H1 (cell line): ENCODE measurements at regions not wholly inside any gene's neighbourhood (a gene's known extent, or its start where the extent isn't known, plus 50 kb on each side); places are given as distances from the start of the nearest gene placed in this dataset.

ENCODE experiments used
- CTCF ChIA-PET: fragments of 300-600 bp; sonication (Branson Sonifier 250); formaldehyde crosslinking; loops from one replicate; lab custom pipeline; 2021; ENCODE audit not compliant: partially characterized antibody; lab: Charles Lee
- POLR2A ChIA-PET: fragments of 300-600 bp; sonication (Branson Sonifier 250); formaldehyde crosslinking; loops from one replicate; lab custom pipeline; 2021; ENCODE audit warnings: inconsistent platforms; ENCODE audit not compliant: partially characterized antibody; lab: Charles Lee
- DNase-seq, 2 experiments: peaks; one replicate each; pipeline versions ENCODE4 v3.0.0 to v3.0.0-alpha.2; 2010 to 2022; ENCODE audit warnings: low spot score in 2 of 2, low read depth in 1 of 2, mixed read lengths in 1 of 2
- FAIRE-seq: peaks from 2 replicates; lab custom pipeline; 2011; peaks lifted over from hg19 to GRCh38; lab: Jason Lieb, UNC
- H2AFZ ChIP-seq: 2 replicates; pipeline ENCODE4 v1.8.1; 2012; ENCODE audit warnings: low read length, inconsistent platforms
- H2AK5ac ChIP-seq: 2 replicates; pipeline ENCODE4 v1.6.1; 2013; ENCODE audit warnings: low read depth, low read length
- H2BK120ac ChIP-seq: replicated peaks from 2 replicates; pipeline ENCODE3; 2013; ENCODE audit warnings: low read depth, low read length, inconsistent platforms
- H2BK12ac ChIP-seq: 2 replicates; pipeline ENCODE4 v1.6.1; 2013; ENCODE audit warnings: low read depth, low read length
- H2BK15ac ChIP-seq: 2 replicates; pipeline ENCODE4 v1.6.1; 2013; ENCODE audit warnings: low read length
- H2BK20ac ChIP-seq: 2 replicates; pipeline ENCODE4 v1.6.1; 2013; ENCODE audit warnings: low read length
- H2BK5ac ChIP-seq: 2 replicates; pipeline ENCODE4 v1.6.1; 2013; ENCODE audit warnings: low read depth, low read length
- H3K14ac ChIP-seq: 2 replicates; pipeline ENCODE4 v1.6.1; 2013; ENCODE audit warnings: inconsistent platforms; ENCODE audit not compliant: insufficient read length
- H3K18ac ChIP-seq: 2 replicates; pipeline ENCODE4 v1.6.1; 2013; ENCODE audit warnings: low read length; ENCODE audit errors: extremely low read depth
- H3K23ac ChIP-seq: 2 replicates; pipeline ENCODE4 v1.6.1; 2013; ENCODE audit warnings: inconsistent platforms; ENCODE audit not compliant: insufficient read length
- H3K23me2 ChIP-seq: 2 replicates; pipeline ENCODE4 v1.6.1; 2013; ENCODE audit warnings: low read depth, low read length
- H3K27ac ChIP-seq: 2 replicates; pipeline ENCODE4 v1.6.1; 2011; ENCODE audit warnings: low read depth, low read length, inconsistent platforms
- H3K27me3 ChIP-seq, 4 experiments: replicated peaks in 1 of 4; 1 replicate in 1 of 4; 2 replicates in 3 of 4; pipeline versions ENCODE4 v1.6.1 to v1.8.1; 2011 to 2013; ENCODE audit warnings: low read length in 3 of 4, mild to moderate bottlenecking in 3 of 4, inconsistent platforms in 2 of 4, mixed read lengths in 2 of 4, moderate library complexity in 1 of 4; ENCODE audit not compliant: control insufficient read depth in 3 of 4, insufficient read depth in 3 of 4; ENCODE audit errors: extremely low read depth in 1 of 4
- H3K36me3 ChIP-seq, 4 experiments: 2 replicates each; pipeline versions ENCODE4 v1.6.1 to v1.8.1; 2011 to 2013; ENCODE audit warnings: mild to moderate bottlenecking in 4 of 4, low read length in 3 of 4, moderate library complexity in 2 of 4, control low read depth in 1 of 4, inconsistent platforms in 1 of 4; ENCODE audit not compliant: insufficient read depth in 4 of 4, control insufficient read depth in 2 of 4
- H3K4ac ChIP-seq: replicated peaks from 2 replicates; pipeline ENCODE3; 2013; ENCODE audit warnings: low read length, low read depth, mixed read lengths, inconsistent platforms; ENCODE audit not compliant: insufficient read length
- H3K4me1 ChIP-seq, 4 experiments: replicated peaks in 1 of 4; 1 replicate in 1 of 4; 2 replicates in 3 of 4; pipeline versions ENCODE4 v1.6.1 to v1.8.1; 2011 to 2013; ENCODE audit warnings: low read length in 3 of 4, inconsistent platforms in 2 of 4, mixed read lengths in 1 of 4; ENCODE audit not compliant: insufficient read depth in 4 of 4, control insufficient read depth in 3 of 4
- H3K4me2 ChIP-seq, 2 experiments: 2 replicates each; pipeline versions ENCODE4 v1.6.1 to v1.8.1; 2011 to 2013; ENCODE audit warnings: low read depth in 2 of 2, low read length in 2 of 2, control low read depth in 1 of 2, inconsistent platforms in 1 of 2, mild to moderate bottlenecking in 1 of 2; ENCODE audit not compliant: insufficient read depth in 1 of 2
- H3K4me3 ChIP-seq, 4 experiments: fragments of 200-600, 300-600 bp in 1 of 4; sonication (generic), shearing (Covaris generic), sonication (Bioruptor Twin) in 1 of 4; 2 replicates each; pipeline versions ENCODE4 v1.5.1 to v1.8.1; 2011 to 2016; ENCODE audit warnings: low read length in 4 of 4, low read depth in 3 of 4, control low read depth in 2 of 4, inconsistent platforms in 2 of 4, mild to moderate bottlenecking in 2 of 4, mixed read lengths in 1 of 4, moderate library complexity in 1 of 4; ENCODE audit not compliant: insufficient read depth in 2 of 4; ENCODE audit errors: extremely low read depth in 1 of 4
- H3K56ac ChIP-seq: replicated peaks from 2 replicates; pipeline ENCODE3; 2013; ENCODE audit warnings: low read depth, mild to moderate bottlenecking, mixed read lengths, low read length, inconsistent platforms; ENCODE audit not compliant: insufficient read length
- H3K79me1 ChIP-seq: 2 replicates; pipeline ENCODE4 v1.6.1; 2013; ENCODE audit warnings: low read depth, low read length, control low read depth
- H3K79me2 ChIP-seq, 2 experiments: 2 replicates each; pipeline versions ENCODE4 v1.6.1 to v1.8.1; 2012 to 2013; ENCODE audit warnings: low read length in 2 of 2, mild to moderate bottlenecking in 2 of 2, inconsistent platforms in 1 of 2; ENCODE audit not compliant: insufficient read depth in 2 of 2, control insufficient read depth in 1 of 2
- H3K9ac ChIP-seq, 4 experiments: replicated peaks in 1 of 4; 1 replicate in 1 of 4; 2 replicates in 3 of 4; pipeline versions ENCODE4 v1.6.1 to v1.8.1; 2011 to 2013; ENCODE audit warnings: low read depth in 3 of 4, low read length in 3 of 4, control low read depth in 2 of 4, mild to moderate bottlenecking in 2 of 4, moderate library complexity in 2 of 4, inconsistent platforms in 1 of 4; ENCODE audit errors: extremely low read depth in 1 of 4
- H3K9me3 ChIP-seq, 2 experiments: 2 replicates each; pipeline versions ENCODE4 v1.6.1 to v1.8.1; 2012 to 2013; ENCODE audit warnings: mild to moderate bottlenecking in 2 of 2, moderate library complexity in 2 of 2, control low read depth in 1 of 2, inconsistent platforms in 1 of 2, low read depth in 1 of 2, low read length in 1 of 2, mixed read lengths in 1 of 2; ENCODE audit not compliant: insufficient read depth in 2 of 2
- H4K20me1 ChIP-seq, 2 experiments: replicated peaks in 1 of 2; 2 replicates each; pipeline versions ENCODE3 to v1.8.1; 2011 to 2013; ENCODE audit warnings: inconsistent platforms in 2 of 2, low read length in 2 of 2, mild to moderate bottlenecking in 1 of 2; ENCODE audit not compliant: insufficient read depth in 2 of 2, control insufficient read depth in 1 of 2
- H4K5ac ChIP-seq: 2 replicates; pipeline ENCODE4 v1.6.1; 2013; ENCODE audit warnings: low read length, low read depth, mixed read lengths, inconsistent platforms; ENCODE audit not compliant: insufficient read length
- H4K8ac ChIP-seq: 2 replicates; pipeline ENCODE4 v1.8.0; 2013; ENCODE audit warnings: mild to moderate bottlenecking, moderate library complexity, low read length, inconsistent platforms; ENCODE audit not compliant: insufficient read depth; ENCODE audit errors: extremely low read depth
- H4K91ac ChIP-seq: replicated peaks from 2 replicates; pipeline ENCODE3; 2013; ENCODE audit warnings: low read length, mixed read lengths, inconsistent platforms; ENCODE audit not compliant: insufficient read length
- ATF3 ChIP-seq: IDR thresholded peaks from 2 replicates; pipeline ENCODE4 v1.6.1; 2011; ENCODE audit warnings: low read depth, mild to moderate bottlenecking, low read length; ENCODE audit not compliant: insufficient read depth
- CEBPB ChIP-seq: IDR thresholded peaks from 2 replicates; pipeline ENCODE4 v1.6.1; 2012; ENCODE audit warnings: low read depth, low read length
- CHD2 ChIP-seq: IDR thresholded peaks from 2 replicates; pipeline ENCODE4 v1.6.1; 2012; ENCODE audit warnings: low read length, improper control_type of control experiment
- TCF12 ChIP-seq: IDR thresholded peaks from 2 replicates; pipeline ENCODE4 v1.6.1; 2011; ENCODE audit warnings: low read depth, mild to moderate bottlenecking, low read length

GRCh38 chr12:87283886-87284285 lies 745.3 kb downstream of the C12orf50 start:
- no peaks in the 10 kb centered on the region for H3K4me1 ChIP-seq
- H3K36me3 ChIP-seq = 0 out of 8 replicates have a peak, but pooled peaks cover 0 to 3% (median 0%) of the 10 kb centered on the region in 4 experiments
- no peaks in the 10 kb centered on the region for H3K79me1 ChIP-seq
- no peak overlapping the region for H2BK5ac ChIP-seq
- no peak overlapping the region for H2BK15ac ChIP-seq
- H3K23me2 ChIP-seq = no peaks in the 10 kb centered on the region
- H4K8ac ChIP-seq = no peak overlapping the region
- no peak overlapping the region for H2BK12ac ChIP-seq
- no peak for FAIRE-seq
- H3K27me3 ChIP-seq = no peaks in the 10 kb centered on the region
- POLR2A ChIA-PET = no interaction called here
- no peak overlapping the region for H3K9ac ChIP-seq
- no peak overlapping the region for H3K14ac ChIP-seq
- no peak overlapping the region for H3K27ac ChIP-seq
- no peak overlapping the region for H2BK120ac ChIP-seq
- CTCF ChIA-PET = interaction anchor here (2.3 kb wide), 1 partner anchor 9 kb away, joined by 19 read pairs; no protein-coding TSS in a partner anchor
- H3K4me3 ChIP-seq = no peak overlapping the region
- TF ChIP-seq CEBPB = no peak
- no peak for TF ChIP-seq CHD2
- no peak for TF ChIP-seq TCF12
- TF ChIP-seq ATF3 = no peak
- H4K91ac ChIP-seq = no peak overlapping the region
- no peak overlapping the region for H3K4ac ChIP-seq
- H2AK5ac ChIP-seq = no peak overlapping the region
- no peak overlapping the region for H3K56ac ChIP-seq
- H3K4me2 ChIP-seq = no peak overlapping the region
- no peaks in the 10 kb centered on the region for H4K20me1 ChIP-seq
- no peak overlapping the region for H4K5ac ChIP-seq
- H2BK20ac ChIP-seq = no peak overlapping the region
- H3K18ac ChIP-seq = no peak overlapping the region
- H3K79me2 ChIP-seq = no peaks in the 10 kb centered on the region
- no peak overlapping the region for H3K23ac ChIP-seq
- DNase-seq = no peak
- peaks cover 5% of the 10 kb centered on the region in 2 experiments; a peak in 3 of 4 replicates for H3K9me3 ChIP-seq
- no peak overlapping the region for H2AFZ ChIP-seq
